HS-27A (cell line): ENCODE measurements at regions not wholly inside any gene's neighbourhood (a gene's known extent, or its start where the extent isn't known, plus 50 kb on each side); places are given as distances from the start of the nearest gene placed in this dataset.
"Not testable (repeated sequence)": the region's sequence is repeated elsewhere in the genome, so short reads cannot be mapped to it uniquely, and the experiment has no call there.

Source experiments
- DNase-seq: peaks from one replicate; pipeline ENCODE4 v3.0.0-alpha.2; 2012; ENCODE audit warnings: low read depth, missing footprints

DNA sequence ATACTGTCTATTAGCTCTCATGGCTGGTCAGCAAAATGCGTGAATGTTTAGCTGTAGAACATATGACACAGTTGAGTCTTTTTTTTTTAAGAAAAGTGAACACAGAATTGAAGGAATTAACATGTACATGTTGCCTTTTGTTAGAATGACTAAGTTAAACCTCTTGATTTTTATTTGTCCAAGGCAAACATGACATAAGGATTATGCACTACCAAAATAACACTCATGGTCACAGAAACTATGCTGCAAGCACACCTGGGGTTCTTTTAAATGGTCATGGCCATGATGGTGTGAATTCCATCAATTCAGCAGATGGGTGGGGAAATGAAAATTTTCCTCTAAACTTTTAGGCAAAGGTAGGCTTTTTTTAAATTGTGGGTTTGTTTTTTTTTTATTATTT is 80.1 kb upstream of the CXCL13 start:
- no peak for DNase-seq

DNA sequence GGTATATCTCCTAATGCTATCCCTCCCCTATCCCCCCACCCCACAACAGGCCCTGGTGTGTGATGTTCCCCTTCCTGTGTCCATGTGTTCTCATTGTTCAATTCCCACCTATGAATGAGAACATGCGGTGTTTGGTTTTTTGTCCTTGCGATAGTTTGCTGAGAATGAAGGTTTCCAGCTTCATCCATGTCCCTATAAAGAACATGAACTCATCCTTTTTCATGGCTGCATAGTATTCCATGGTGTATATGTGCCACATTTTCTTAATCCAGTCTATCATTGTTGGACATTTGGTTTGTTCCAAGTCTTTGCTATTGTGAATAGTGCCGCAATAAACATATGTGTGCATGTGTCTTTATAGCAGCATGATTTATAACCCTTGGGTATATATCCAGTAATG is 77.7 kb upstream of the CXCL13 start:
- not testable (repeated sequence) for DNase-seq

DNA sequence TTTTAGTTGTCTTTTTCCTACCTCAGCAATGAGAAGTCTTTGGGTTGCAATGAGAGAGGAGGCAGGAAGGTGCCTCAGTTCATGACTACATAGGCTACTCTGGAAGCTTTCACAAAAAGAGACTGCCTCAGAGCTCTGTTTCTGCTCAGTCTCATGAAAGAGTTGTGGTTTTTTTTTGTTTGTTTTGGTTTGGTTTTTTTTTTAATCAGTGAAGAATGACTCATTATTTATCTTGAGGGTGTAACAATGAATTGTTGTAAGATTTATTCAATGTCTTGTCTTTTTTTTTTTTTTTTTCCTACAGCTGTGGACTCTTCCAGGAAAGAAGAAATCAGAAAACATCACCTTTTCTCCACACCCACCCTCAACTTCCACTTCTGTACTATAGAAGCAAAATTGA is 67.5 kb upstream of the CXCL13 start:
- no peak for DNase-seq

DNA sequence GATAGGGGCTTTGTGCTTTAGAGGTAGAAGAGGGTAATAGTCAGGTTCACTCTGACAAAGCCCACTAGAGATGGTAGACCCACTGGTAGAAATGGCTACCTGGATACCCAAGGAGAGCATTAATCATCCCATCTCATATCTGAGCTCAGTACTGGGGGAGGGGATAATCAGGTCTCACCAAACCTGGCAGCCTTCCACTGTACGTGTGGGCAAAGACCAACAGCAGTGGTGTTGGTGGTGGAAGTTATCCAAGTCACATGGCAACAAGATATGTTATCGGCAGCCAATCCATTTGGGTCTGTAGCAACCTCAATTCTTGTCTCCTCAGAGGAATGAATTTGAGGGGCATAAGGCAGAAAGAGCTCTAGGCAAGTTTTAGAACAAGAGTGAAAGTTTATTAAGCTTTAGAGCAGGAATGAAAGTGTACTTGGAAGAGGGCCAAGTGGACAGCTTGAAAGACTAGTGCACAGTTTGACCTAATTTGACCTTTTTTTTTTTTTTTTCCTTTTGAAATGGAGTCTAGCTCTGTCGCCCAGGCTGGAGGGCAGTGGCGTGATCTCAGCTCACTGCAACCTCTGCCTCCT is 67.0 kb upstream of the CXCL13 start:
- peak; percentile 67 for DNase-seq
